DMS 273 (cell line): ENCODE measurements at regions not wholly inside any gene's neighbourhood (a gene's known extent, or its start where the extent isn't known, plus 50 kb on each side); places are given as distances from the start of the nearest gene placed in this dataset.

Source experiments
- DNase-seq: peaks from one replicate; lab custom pipeline; 2025; ENCODE audit not compliant: unreplicated experiment; lab: John Stamatoyannopoulos, UW

GRCh38 chr14:54172114-54172513 lies 215.5 kb upstream of the BMP4 start:
- no peak for DNase-seq

- DNase-seq: no peak
These were observed 215.9 kb upstream of the BMP4 start for GRCh38 chr14:54172562-54172961.

GRCh38 chr14:54173802-54174201 lies 217.2 kb upstream of the BMP4 start:
- peak; percentile 23 for DNase-seq

GRCh38 chr14:54174457-54174856 lies 217.8 kb upstream of the BMP4 start:
- no peak for DNase-seq

- peak; percentile 93 for DNase-seq
These were observed 218.8 kb upstream of the BMP4 start for GRCh38 chr14:54175298-54175942.

GRCh38 chr14:54177019-54177418 lies 219.8 kb upstream of the CDKN3 start:
- no peak for DNase-seq

GRCh38 chr14:54177641-54178621 lies 218.9 kb upstream of the CDKN3 start:
- DNase-seq: no peak

- no peak for DNase-seq
These were observed 214.3 kb upstream of the CDKN3 start for GRCh38 chr14:54182419-54183045.

GRCh38 chr14:54186821-54187763 lies 209.7 kb upstream of the CDKN3 start:
- peak; percentile 92 for DNase-seq

- DNase-seq: no peak
These were observed 208.6 kb upstream of the CDKN3 start for GRCh38 chr14:54188064-54188666.

- DNase-seq: no peak
These were observed 207.5 kb upstream of the CDKN3 start for GRCh38 chr14:54189333-54189732.

- DNase-seq: peak; percentile 14
These were observed 207.0 kb upstream of the CDKN3 start for GRCh38 chr14:54189748-54190354.

- DNase-seq: no peak
These were observed 205.0 kb upstream of the CDKN3 start for GRCh38 chr14:54191846-54192245.

- DNase-seq: no peak
These were observed 204.2 kb upstream of the CDKN3 start for GRCh38 chr14:54192610-54193009.

- DNase-seq: no peak
These were observed 202.9 kb upstream of the CDKN3 start for GRCh38 chr14:54193871-54194270.

- DNase-seq: no peak
These were observed 202.3 kb upstream of the CDKN3 start for GRCh38 chr14:54194501-54194900.

- no peak for DNase-seq
These were observed 199.4 kb upstream of the CDKN3 start for GRCh38 chr14:54197369-54197768.

- no peak for DNase-seq
These were observed 196.1 kb upstream of the CDKN3 start for GRCh38 chr14:54200726-54201125.

- DNase-seq: no peak
These were observed 194.5 kb upstream of the CDKN3 start for GRCh38 chr14:54202288-54202687.

- peak; percentile 16 for DNase-seq
These were observed 190.3 kb upstream of the CDKN3 start for GRCh38 chr14:54206516-54206915.
